ENCODE measurements at regions not wholly inside any gene's neighbourhood (a gene's known extent, or its start where the extent isn't known, plus 50 kb on each side); places are given as distances from the start of the nearest gene placed in this dataset.
"Not testable (repeated sequence)": the region's sequence is repeated elsewhere in the genome, so short reads cannot be mapped to it uniquely, and the experiment has no call there.

DNA sequence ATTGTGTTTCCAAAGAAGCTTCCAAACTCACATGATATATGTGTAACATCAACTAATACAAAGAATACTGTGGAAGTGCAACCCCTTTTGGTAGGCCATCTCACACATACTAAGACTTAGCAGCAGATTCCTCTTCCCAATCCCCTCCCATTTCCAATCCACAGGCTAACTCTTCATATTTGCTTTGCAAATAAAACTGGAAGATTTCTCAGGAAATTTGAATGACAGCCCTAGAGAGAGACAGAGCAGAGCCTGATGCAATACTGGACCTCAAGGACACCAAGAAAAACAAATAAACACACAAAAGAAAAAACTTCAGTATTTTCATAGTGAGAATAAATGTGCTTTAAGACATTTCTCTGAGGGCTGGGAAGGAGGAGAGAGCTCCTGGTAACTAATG lies 190.2 kb upstream of the BRINP3 start:
- Histone ChIP-seq H3K4me3 (ENCODE audit: low read length) (no peak overlapping the region), H3K27me3 (replicated peaks; ENCODE audit: control insufficient read depth, insufficient read depth, low read length) (no peaks in the 10 kb centered on the region), H3K36me3 (ENCODE audit: control insufficient read depth, insufficient read depth, low read length, severe bottlenecking) (no peaks in the 10 kb centered on the region), H3K4me1 (ENCODE audit: control insufficient read depth, insufficient read depth, low read length) (no peaks in the 10 kb centered on the region), H3K9me3 (ENCODE audit: control insufficient read depth, low read length) (no peaks in the 10 kb centered on the region), H3K9ac (ENCODE audit: low read length) (no peak overlapping the region)
- DNase-seq (ENCODE audit: low read depth), result peak; percentile 50

DNA sequence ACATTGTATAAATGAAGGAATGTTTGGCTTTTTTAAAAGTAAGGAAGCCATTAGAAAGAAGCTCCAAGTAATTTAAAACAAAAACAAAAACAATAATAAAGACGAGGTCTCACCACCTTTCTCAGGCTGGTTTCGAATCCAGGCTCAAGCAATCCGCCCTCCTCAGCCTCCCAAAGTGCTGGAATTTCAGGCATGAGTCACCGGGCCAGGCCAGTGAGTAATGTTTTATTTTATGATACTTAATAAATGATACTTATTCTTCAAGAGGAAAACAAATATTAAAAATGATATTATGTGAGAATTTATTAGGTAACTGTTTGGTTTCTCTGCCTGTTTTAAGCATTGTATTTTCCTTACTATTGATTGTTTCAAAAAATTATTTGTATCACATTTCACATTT lies 201.4 kb upstream of the BRINP3 start:
- Histone ChIP-seq H3K27me3 (replicated peaks; ENCODE audit: control insufficient read depth, insufficient read depth, low read length) (no peaks in the 10 kb centered on the region), H3K4me3 (ENCODE audit: low read length) (no peak overlapping the region), H3K9me3 (ENCODE audit: control insufficient read depth, low read length) (peaks cover 9% of the 10 kb centered on the region), H3K4me1 (ENCODE audit: control insufficient read depth, insufficient read depth, low read length) (no peaks in the 10 kb centered on the region), H3K9ac (ENCODE audit: low read length) (no peak overlapping the region), H3K36me3 (ENCODE audit: control insufficient read depth, insufficient read depth, low read length, severe bottlenecking) (no peaks in the 10 kb centered on the region)
- DNase-seq (ENCODE audit: low read depth), result peak; percentile 5

DNA sequence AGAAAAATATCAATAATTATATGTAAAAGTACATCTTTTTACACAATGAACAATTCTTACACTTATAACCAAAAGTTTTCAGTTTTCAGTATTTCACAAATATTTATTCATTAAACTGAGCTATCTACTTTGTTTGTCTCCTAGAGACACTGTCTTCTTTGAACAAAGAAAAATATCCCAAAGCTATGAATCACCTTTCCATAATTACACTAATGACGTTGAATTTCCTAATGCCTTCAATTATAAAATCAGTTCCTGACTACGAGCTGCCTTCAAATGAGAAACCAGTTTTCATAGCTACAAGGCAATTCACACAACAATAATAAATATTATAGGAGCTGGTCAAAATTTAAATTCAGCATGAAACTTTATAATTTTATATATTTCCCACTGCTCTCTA lies 201.8 kb upstream of the BRINP3 start:
- DNase-seq (ENCODE audit: low read depth), result no peak
- H3K36me3 ChIP-seq (ENCODE audit: control insufficient read depth, insufficient read depth, low read length, severe bottlenecking), result no peaks in the 10 kb centered on the region
- no peak overlapping the region for H3K4me3 ChIP-seq (ENCODE audit: low read length)
- H3K9me3 ChIP-seq (ENCODE audit: control insufficient read depth, low read length), result peaks cover 5% of the 10 kb centered on the region
- no peaks in the 10 kb centered on the region for H3K4me1 ChIP-seq (ENCODE audit: control insufficient read depth, insufficient read depth, low read length)
- no peaks in the 10 kb centered on the region for H3K27me3 ChIP-seq (replicated peaks; ENCODE audit: control insufficient read depth, insufficient read depth, low read length)
- no peak overlapping the region for H3K9ac ChIP-seq (ENCODE audit: low read length)

DNA sequence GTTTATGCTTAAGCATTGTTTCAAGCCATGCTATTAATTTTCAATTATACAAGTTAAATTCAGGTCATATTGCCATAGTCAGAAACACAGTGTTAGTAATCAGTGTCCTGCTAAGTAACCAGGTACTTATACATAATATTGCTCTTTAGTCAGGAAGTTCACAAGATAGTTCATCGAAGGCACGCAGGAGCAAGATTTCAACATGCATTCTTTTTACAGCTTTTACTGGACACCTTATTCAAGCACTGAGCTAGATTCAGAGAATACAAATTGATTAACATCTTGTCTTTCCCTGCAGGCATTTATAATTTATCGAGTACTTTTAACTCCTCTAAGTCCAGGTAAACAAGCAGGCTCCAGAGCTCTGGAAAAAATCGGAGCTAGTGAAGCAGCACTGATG lies 202.3 kb upstream of the BRINP3 start:
- Histone ChIP-seq H3K36me3 (ENCODE audit: control insufficient read depth, insufficient read depth, low read length, severe bottlenecking) (no peaks in the 10 kb centered on the region), H3K9ac (ENCODE audit: low read length) (no peak overlapping the region), H3K27me3 (replicated peaks; ENCODE audit: control insufficient read depth, insufficient read depth, low read length) (no peaks in the 10 kb centered on the region), H3K9me3 (ENCODE audit: control insufficient read depth, low read length) (no peaks in the 10 kb centered on the region), H3K4me3 (ENCODE audit: low read length) (no peak overlapping the region), H3K4me1 (ENCODE audit: control insufficient read depth, insufficient read depth, low read length) (no peaks in the 10 kb centered on the region)
- DNase-seq (ENCODE audit: low read depth), result no peak

DNA sequence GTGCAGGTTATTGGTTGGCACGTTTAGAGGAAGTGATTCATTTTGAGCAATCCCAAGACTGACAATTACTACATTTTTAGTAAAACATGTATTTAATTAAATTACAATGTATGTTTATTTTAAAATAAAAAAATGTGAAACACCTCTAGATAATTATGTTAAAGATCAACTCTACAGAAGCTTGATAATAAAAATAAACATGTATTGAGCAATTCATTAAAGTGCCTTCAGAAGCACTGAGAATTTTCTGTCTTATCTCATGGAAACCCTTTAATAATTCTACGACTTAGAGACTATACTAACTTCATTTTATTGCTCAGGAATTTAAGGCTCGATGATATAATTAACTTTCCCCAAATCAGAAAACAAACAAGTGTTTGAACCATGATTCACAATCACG lies 208.0 kb upstream of the BRINP3 start:
- Histone ChIP-seq H3K9ac (ENCODE audit: low read length) (no peak overlapping the region), H3K4me3 (ENCODE audit: low read length) (no peak overlapping the region), H3K27me3 (replicated peaks; ENCODE audit: control insufficient read depth, insufficient read depth, low read length) (no peaks in the 10 kb centered on the region), H3K9me3 (ENCODE audit: control insufficient read depth, low read length) (no peaks in the 10 kb centered on the region), H3K4me1 (ENCODE audit: control insufficient read depth, insufficient read depth, low read length) (no peaks in the 10 kb centered on the region), H3K36me3 (ENCODE audit: control insufficient read depth, insufficient read depth, low read length, severe bottlenecking) (no peaks in the 10 kb centered on the region)
- DNase-seq (ENCODE audit: low read depth), result no peak

DNA sequence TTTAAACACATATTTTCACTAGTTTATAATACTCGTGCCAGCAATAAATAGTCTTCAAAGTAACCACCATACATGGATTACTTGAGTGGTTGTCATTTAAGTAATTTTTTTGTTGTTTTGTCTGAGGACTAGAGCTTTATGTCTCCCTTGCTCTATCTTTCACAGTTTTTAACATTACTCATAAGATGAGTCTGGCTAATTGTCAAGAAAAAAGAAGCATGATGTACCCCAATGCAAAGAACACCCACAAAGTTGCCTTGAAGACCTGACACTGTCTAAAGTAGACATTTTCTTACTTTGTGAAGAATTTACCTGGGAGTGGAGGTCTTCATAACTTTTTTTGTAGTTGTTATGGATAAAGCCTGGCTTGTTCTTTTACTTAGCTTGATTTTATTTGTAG lies 210.4 kb upstream of the BRINP3 start:
- no peak overlapping the region for H3K4me3 ChIP-seq (ENCODE audit: low read length)
- DNase-seq (ENCODE audit: low read depth), result no peak
- no peaks in the 10 kb centered on the region for H3K27me3 ChIP-seq (replicated peaks; ENCODE audit: control insufficient read depth, insufficient read depth, low read length)
- H3K36me3 ChIP-seq (ENCODE audit: control insufficient read depth, insufficient read depth, low read length, severe bottlenecking), result no peaks in the 10 kb centered on the region
- H3K9me3 ChIP-seq (ENCODE audit: control insufficient read depth, low read length), result no peaks in the 10 kb centered on the region
- H3K9ac ChIP-seq (ENCODE audit: low read length), result no peak overlapping the region
- no peaks in the 10 kb centered on the region for H3K4me1 ChIP-seq (ENCODE audit: control insufficient read depth, insufficient read depth, low read length)

DNA sequence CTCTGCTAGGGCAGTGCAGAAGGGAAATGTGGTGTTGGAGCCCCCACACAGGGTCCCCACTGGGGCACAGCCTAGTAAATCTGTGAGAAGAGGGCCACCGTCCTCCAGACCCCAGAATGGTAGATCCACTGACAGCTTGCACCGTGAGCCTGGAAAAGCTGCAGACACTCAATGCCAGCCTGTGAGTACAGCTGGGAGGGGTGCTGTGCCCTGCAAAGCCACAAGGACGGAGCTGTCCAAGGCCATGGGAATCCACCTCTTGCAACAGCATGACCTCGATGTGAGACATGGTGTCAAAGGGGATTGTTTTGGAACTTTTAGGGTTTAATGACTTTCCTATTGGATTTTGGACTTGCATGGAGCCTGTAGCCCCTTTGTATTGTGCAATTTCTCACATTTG lies 220.8 kb upstream of the BRINP3 start:
- not testable (repeated sequence) for H3K9me3 ChIP-seq (ENCODE audit: control insufficient read depth, low read length); H3K36me3 ChIP-seq (ENCODE audit: control insufficient read depth, insufficient read depth, low read length, severe bottlenecking); DNase-seq (ENCODE audit: low read depth); H3K9ac ChIP-seq (ENCODE audit: low read length); H3K4me1 ChIP-seq (ENCODE audit: control insufficient read depth, insufficient read depth, low read length); H3K27me3 ChIP-seq (replicated peaks; ENCODE audit: control insufficient read depth, insufficient read depth, low read length); H3K4me3 ChIP-seq (ENCODE audit: low read length)

DNA sequence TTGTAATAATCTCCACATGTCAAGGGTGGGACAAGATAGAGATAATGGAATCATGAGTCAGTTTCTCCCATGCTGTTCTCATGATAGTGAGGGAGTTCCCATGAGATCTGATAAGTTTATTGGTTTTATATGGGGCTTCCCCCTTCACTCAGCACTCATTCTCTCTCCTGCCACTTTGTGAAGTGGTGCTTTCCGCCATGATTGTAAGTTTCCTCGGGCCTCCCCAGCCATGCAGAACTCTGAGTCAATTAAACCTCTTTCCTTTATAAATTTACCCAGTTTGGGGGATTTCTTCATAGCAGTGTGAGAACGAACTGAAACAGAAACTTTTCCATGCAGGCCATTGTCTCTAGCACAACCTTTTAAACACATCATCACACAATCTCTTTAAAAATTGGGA lies 221.5 kb upstream of the BRINP3 start:
- no peak for DNase-seq (ENCODE audit: low read depth)
- no peak overlapping the region for H3K4me3 ChIP-seq (ENCODE audit: low read length)
- H3K9ac ChIP-seq (ENCODE audit: low read length), result no peak overlapping the region
- H3K4me1 ChIP-seq (ENCODE audit: control insufficient read depth, insufficient read depth, low read length), result no peaks in the 10 kb centered on the region
- no peaks in the 10 kb centered on the region for H3K9me3 ChIP-seq (ENCODE audit: control insufficient read depth, low read length)
- H3K27me3 ChIP-seq (replicated peaks; ENCODE audit: control insufficient read depth, insufficient read depth, low read length), result no peaks in the 10 kb centered on the region
- no peaks in the 10 kb centered on the region for H3K36me3 ChIP-seq (ENCODE audit: control insufficient read depth, insufficient read depth, low read length, severe bottlenecking)

DNA sequence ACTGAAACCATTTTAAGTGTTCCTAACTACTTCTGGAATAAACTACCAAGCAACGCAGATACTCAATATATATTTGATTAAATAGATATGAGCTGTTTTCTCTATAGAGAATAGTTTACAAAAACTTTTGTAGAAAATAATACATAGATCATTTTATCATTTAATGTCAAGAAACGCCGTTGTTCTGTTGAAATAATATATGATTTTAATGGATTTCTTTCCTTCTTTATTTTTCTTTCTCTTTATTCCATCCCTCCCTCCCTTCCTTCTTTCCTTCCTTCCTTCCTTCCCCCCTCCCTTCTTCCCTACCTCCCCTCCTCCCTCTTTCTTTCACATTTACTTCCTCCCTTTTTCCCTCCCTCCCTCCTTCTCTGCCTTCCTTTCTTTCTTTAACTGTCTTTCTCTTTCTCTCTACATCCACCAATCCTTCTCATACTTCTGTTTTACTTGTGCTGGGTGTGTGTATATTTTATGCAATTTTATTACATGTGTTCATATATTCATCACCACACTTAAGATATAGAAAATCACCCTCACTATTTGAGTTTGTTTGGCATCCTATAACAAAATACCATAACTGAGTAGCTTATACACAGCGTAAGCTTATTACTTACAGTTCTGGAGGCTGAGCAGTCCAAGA lies 230.9 kb upstream of the BRINP3 start:
- Histone ChIP-seq H3K27me3 (replicated peaks; ENCODE audit: control insufficient read depth, insufficient read depth, low read length) (no peaks in the 10 kb centered on the region), H3K36me3 (ENCODE audit: control insufficient read depth, insufficient read depth, low read length, severe bottlenecking) (no peaks in the 10 kb centered on the region), H3K4me3 (ENCODE audit: low read length) (no peak overlapping the region), H3K9ac (ENCODE audit: low read length) (no peak overlapping the region), H3K4me1 (ENCODE audit: control insufficient read depth, insufficient read depth, low read length) (no peaks in the 10 kb centered on the region), H3K9me3 (ENCODE audit: control insufficient read depth, low read length) (no peaks in the 10 kb centered on the region)
- DNase-seq (ENCODE audit: low read depth), result no peak

DNA sequence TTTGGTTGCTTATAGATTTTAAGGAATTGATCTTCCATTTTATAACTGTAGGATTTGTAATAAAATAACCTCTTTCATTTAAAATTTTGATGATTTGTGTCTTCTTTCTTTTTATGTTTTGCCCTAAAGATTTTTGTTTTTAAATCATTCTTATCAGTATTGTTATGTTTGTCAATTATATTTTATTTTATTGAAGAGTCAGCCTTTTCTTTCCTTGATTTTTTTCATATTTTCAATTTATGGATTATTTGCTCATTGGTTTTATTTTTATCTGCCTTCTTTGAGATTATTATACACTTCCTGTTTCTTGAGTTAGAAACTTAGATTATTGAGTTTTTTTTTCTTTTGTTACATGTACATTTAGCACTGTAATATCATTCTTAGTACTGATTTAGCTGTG lies 233.4 kb upstream of the BRINP3 start:
- Histone ChIP-seq H3K9ac (ENCODE audit: low read length) (no peak overlapping the region), H3K36me3 (ENCODE audit: control insufficient read depth, insufficient read depth, low read length, severe bottlenecking) (no peaks in the 10 kb centered on the region), H3K4me1 (ENCODE audit: control insufficient read depth, insufficient read depth, low read length) (no peaks in the 10 kb centered on the region), H3K4me3 (ENCODE audit: low read length) (no peak overlapping the region), H3K9me3 (ENCODE audit: control insufficient read depth, low read length) (no peaks in the 10 kb centered on the region), H3K27me3 (replicated peaks; ENCODE audit: control insufficient read depth, insufficient read depth, low read length) (no peaks in the 10 kb centered on the region)
- no peak for DNase-seq (ENCODE audit: low read depth)

DNA sequence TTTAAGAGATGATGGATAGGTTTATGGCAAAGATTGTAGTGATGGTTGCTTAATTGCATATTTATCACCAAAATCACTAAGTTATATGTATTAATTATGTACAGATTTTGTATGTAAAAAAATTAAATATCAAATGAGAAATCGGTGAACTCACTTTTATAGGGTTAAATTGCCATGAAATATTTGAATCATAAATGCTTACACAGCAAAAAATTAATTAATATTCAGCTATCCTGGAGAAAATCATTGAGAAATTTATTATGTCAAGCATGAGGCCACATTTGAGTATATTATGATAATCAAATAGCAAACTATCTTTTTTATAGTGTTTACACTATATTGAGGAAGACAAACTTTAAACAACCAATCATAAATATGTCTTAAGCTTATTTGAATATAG lies 239.4 kb upstream of the BRINP3 start:
- Histone ChIP-seq H3K9me3 (ENCODE audit: control insufficient read depth, low read length) (no peaks in the 10 kb centered on the region), H3K27me3 (replicated peaks; ENCODE audit: control insufficient read depth, insufficient read depth, low read length) (no peaks in the 10 kb centered on the region), H3K9ac (ENCODE audit: low read length) (no peak overlapping the region), H3K4me3 (ENCODE audit: low read length) (no peak overlapping the region), H3K4me1 (ENCODE audit: control insufficient read depth, insufficient read depth, low read length) (no peaks in the 10 kb centered on the region), H3K36me3 (ENCODE audit: control insufficient read depth, insufficient read depth, low read length, severe bottlenecking) (no peaks in the 10 kb centered on the region)
- DNase-seq (ENCODE audit: low read depth), result no peak

DNA sequence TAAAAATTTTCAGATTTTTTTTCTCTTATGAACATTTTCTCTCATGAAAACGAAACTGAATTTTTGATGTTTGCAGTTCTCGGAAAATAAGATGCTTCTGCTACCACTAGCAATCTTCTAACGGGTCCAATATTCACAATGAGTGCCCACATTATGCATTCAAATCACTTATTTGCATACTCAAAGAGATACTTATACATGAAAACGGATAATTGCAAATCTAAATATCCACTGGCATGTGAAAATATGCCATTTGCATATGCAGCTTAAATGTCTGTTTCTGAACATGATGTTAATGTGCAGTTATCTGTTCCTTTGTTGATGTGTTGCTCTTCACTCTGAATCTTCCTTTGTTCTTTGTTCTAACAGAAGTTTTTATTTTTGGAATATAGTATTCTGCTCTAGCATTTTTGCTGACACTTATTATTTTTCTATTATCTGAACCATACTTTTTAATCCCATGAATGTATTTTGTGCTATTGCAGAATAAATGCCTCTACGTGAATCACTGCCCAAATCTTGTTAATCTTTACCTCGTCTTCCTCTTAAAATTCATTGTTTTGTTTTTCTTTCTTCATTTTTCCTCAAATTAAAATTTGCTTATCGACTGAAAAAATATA lies 259.4 kb upstream of the BRINP3 start:
- H3K27me3 ChIP-seq (replicated peaks; ENCODE audit: control insufficient read depth, insufficient read depth, low read length), result no peaks in the 10 kb centered on the region
- no peak for DNase-seq (ENCODE audit: low read depth)
- no peaks in the 10 kb centered on the region for H3K4me1 ChIP-seq (ENCODE audit: control insufficient read depth, insufficient read depth, low read length)
- H3K36me3 ChIP-seq (ENCODE audit: control insufficient read depth, insufficient read depth, low read length, severe bottlenecking), result no peaks in the 10 kb centered on the region
- no peaks in the 10 kb centered on the region for H3K9me3 ChIP-seq (ENCODE audit: control insufficient read depth, low read length)
- no peak overlapping the region for H3K4me3 ChIP-seq (ENCODE audit: low read length)
- H3K9ac ChIP-seq (ENCODE audit: low read length), result no peak overlapping the region
